ENCODE measurements at regions not wholly inside any gene's neighbourhood (a gene's known extent, or its start where the extent isn't known, plus 50 kb on each side); places are given as distances from the start of the nearest gene placed in this dataset.

DNA sequence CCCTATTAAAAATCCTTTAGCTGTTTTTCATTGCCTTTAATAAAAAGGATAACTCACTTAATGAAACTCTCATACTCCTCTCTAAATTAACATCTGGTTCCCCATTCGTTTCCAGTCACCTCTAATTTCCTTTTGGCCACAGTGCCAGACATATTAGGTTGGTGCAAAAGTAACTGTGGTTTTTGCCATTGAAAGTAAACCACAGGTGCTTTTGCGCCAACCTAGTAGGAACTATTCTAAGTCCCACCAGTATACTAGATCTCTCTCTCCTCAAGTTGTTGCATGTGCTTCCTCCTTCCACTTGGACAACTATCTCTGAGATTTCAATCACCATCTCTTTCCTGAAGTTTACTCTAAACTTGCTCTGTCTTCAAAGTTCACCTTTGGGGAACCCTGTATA lies 961.1 kb downstream of the TBC1D32 start (continued):
- TF ChIP-seq RBBP5 (IDR thresholded peaks at IDR 0.05; ENCODE audit: borderline replicate concordance, low read depth, low read length) (no peak), ASH2L (IDR thresholded peaks at IDR 0.05; ENCODE audit: low read length) (no peak), CHD2 (IDR thresholded peaks at IDR 0.05; ENCODE audit: low read length) (no peak), CBX8 (IDR thresholded peaks at IDR 0.05; ENCODE audit: borderline replicate concordance, low read depth, low read length) (no peak)
